HFFc6 (cell line): ENCODE measurements at regions not wholly inside any gene's neighbourhood (a gene's known extent, or its start where the extent isn't known, plus 50 kb on each side); places are given as distances from the start of the nearest gene placed in this dataset.
A peak's percentile ranks its signal among the peaks of the same experiment; 100 is the strongest.
"Not testable (repeated sequence)": the region's sequence is repeated elsewhere in the genome, so short reads cannot be mapped to it uniquely, and the experiment has no call there.

Source experiments
- DNase-seq: peaks from one replicate; pipeline ENCODE4 v3.0.0-alpha.2; 2018
- H3K27ac Mint-ChIP-seq: 2 replicates; pipeline ENCODE4 v1.8.0; 2020; ENCODE audit warnings: mild to moderate bottlenecking, mixed read lengths
- H3K27me3 Mint-ChIP-seq: 2 replicates; pipeline ENCODE4 v1.8.0; 2021; ENCODE audit warnings: mild to moderate bottlenecking, moderate library complexity, mixed read lengths; ENCODE audit not compliant: insufficient read depth
- H3K36me3 Mint-ChIP-seq: 2 replicates; pipeline ENCODE4 v1.8.0; 2021; ENCODE audit warnings: low read depth, mixed read lengths
- H3K4me1 Mint-ChIP-seq: 2 replicates; pipeline ENCODE4 v1.8.0; 2020; ENCODE audit warnings: low read depth, mixed read lengths
- H3K4me3 Mint-ChIP-seq: 2 replicates; pipeline ENCODE4 v1.8.0; 2020; ENCODE audit warnings: mild to moderate bottlenecking, moderate library complexity, mixed read lengths
- H3K9me3 Mint-ChIP-seq: 2 replicates; pipeline ENCODE4 v1.8.0; 2020; ENCODE audit warnings: mild to moderate bottlenecking, mixed read lengths
- CTCF ChIP-seq: fragments of 200-600 bp; sonication (generic); IDR thresholded peaks from 2 replicates; pipeline ENCODE4 v1.5.0; 2021; ENCODE audit warnings: antibody characterized with exemption, mild to moderate bottlenecking

- Mint-ChIP-seq H3K27ac (no peak overlapping the region), H3K36me3 (no peaks in the 10 kb centered on the region), H3K4me3 (no peak overlapping the region), H3K27me3 (no peaks in the 10 kb centered on the region; the same call in 1 of the 2 replicates), H3K4me1 (no peaks in the 10 kb centered on the region), H3K9me3 (peaks cover 8% of the 10 kb centered on the region)
- no peak for TF ChIP-seq CTCF
- no peak for DNase-seq
Observed at GRCh38 chr9:30036558-30036957, 2347.9 kb upstream of the ACO1 start.

- no peaks in the 10 kb centered on the region for H3K9me3 Mint-ChIP-seq
- no peak overlapping the region for H3K27ac Mint-ChIP-seq
- no peaks in the 10 kb centered on the region for H3K4me1 Mint-ChIP-seq
- H3K27me3 Mint-ChIP-seq, result no peaks in the 10 kb centered on the region; the same call in 1 of the 2 replicates
- TF ChIP-seq CTCF, result no peak
- H3K36me3 Mint-ChIP-seq, result no peaks in the 10 kb centered on the region
- H3K4me3 Mint-ChIP-seq, result no peak overlapping the region
- no peak for DNase-seq
Observed at GRCh38 chr9:30039712-30040111, 2344.7 kb upstream of the ACO1 start.

- TF ChIP-seq CTCF, result no peak
- H3K27me3 Mint-ChIP-seq, result 0 out of 2 replicates have a peak, but pooled peaks cover 1% of the 10 kb centered on the region
- no peaks in the 10 kb centered on the region for H3K36me3 Mint-ChIP-seq
Observed at GRCh38 chr9:30048396-30048795, 2336.0 kb upstream of the ACO1 start.

GRCh38 chr9:30058463-30058862 lies 2326.0 kb upstream of the ACO1 start:
- DNase-seq, result no peak
- H3K36me3 Mint-ChIP-seq, result no peaks in the 10 kb centered on the region
- H3K27ac Mint-ChIP-seq, result no peak overlapping the region
- TF ChIP-seq CTCF, result no peak
- no peaks in the 10 kb centered on the region for H3K9me3 Mint-ChIP-seq
- no peak overlapping the region for H3K4me3 Mint-ChIP-seq
- no peaks in the 10 kb centered on the region for H3K4me1 Mint-ChIP-seq
- no peaks in the 10 kb centered on the region for H3K27me3 Mint-ChIP-seq

More at GRCh38 chr9:30048396-30048795, 2336.0 kb upstream of the ACO1 start:
- DNase-seq, result no peak
- H3K9me3 Mint-ChIP-seq, result no peaks in the 10 kb centered on the region
- no peak overlapping the region for H3K27ac Mint-ChIP-seq
- H3K4me3 Mint-ChIP-seq, result no peak overlapping the region
- H3K4me1 Mint-ChIP-seq, result no peaks in the 10 kb centered on the region

- H3K36me3 Mint-ChIP-seq, result no peaks in the 10 kb centered on the region
- H3K4me3 Mint-ChIP-seq, result no peak overlapping the region
- H3K4me1 Mint-ChIP-seq, result no peaks in the 10 kb centered on the region
- TF ChIP-seq CTCF, result no peak
- DNase-seq, result no peak
- no peaks in the 10 kb centered on the region for H3K27me3 Mint-ChIP-seq
- H3K27ac Mint-ChIP-seq, result no peak overlapping the region
- no peaks in the 10 kb centered on the region for H3K9me3 Mint-ChIP-seq
Observed at GRCh38 chr9:30060976-30061375, 2323.5 kb upstream of the ACO1 start.

- no peaks in the 10 kb centered on the region for H3K36me3 Mint-ChIP-seq
- DNase-seq, result peak; percentile 7
- H3K4me1 Mint-ChIP-seq, result no peaks in the 10 kb centered on the region
- no peaks in the 10 kb centered on the region for H3K9me3 Mint-ChIP-seq
- H3K4me3 Mint-ChIP-seq, result no peak overlapping the region
- no peak overlapping the region for H3K27ac Mint-ChIP-seq
- peak; percentile 36; the same call in 1 of the 2 replicates for TF ChIP-seq CTCF
- no peaks in the 10 kb centered on the region for H3K27me3 Mint-ChIP-seq
Observed at GRCh38 chr9:30065888-30066287, 2318.6 kb upstream of the ACO1 start.

- not testable (repeated sequence) for H3K4me1 Mint-ChIP-seq, H3K27me3 Mint-ChIP-seq, H3K4me3 Mint-ChIP-seq, DNase-seq, H3K9me3 Mint-ChIP-seq, H3K36me3 Mint-ChIP-seq, H3K27ac Mint-ChIP-seq
Observed at GRCh38 chr9:30069236-30069635, 2315.2 kb upstream of the ACO1 start.
